IMR-90 (cell line): ENCODE measurements at regions not wholly inside any gene's neighbourhood (a gene's known extent, or its start where the extent isn't known, plus 50 kb on each side); places are given as distances from the start of the nearest gene placed in this dataset.

Experiments used
- BHLHE40 ChIP-seq: fragments of 150-350 bp; IDR thresholded peaks from 2 replicates; pipeline ENCODE4 v1.6.1; 2016; ENCODE audit warnings: mild to moderate bottlenecking, low read depth, low read length
- CHD1 ChIP-seq: IDR thresholded peaks from 2 replicates; pipeline ENCODE4 v1.6.1; 2012; ENCODE audit warnings: low read depth, low read length, improper control_type of control experiment
- ELK1 ChIP-seq: fragments of 150-350 bp; IDR thresholded peaks from 2 replicates; pipeline ENCODE4 v1.6.1; 2016; ENCODE audit warnings: low read depth, mild to moderate bottlenecking, low read length, moderate library complexity, borderline replicate concordance
- FOS ChIP-seq: fragments of 150-350 bp; IDR thresholded peaks from 2 replicates; pipeline ENCODE4 v1.6.1; 2016; ENCODE audit warnings: low read depth, low read length
- MAZ ChIP-seq: IDR thresholded peaks from 2 replicates; pipeline ENCODE4 v1.6.1; 2012; ENCODE audit warnings: low read depth, mild to moderate bottlenecking, low read length, improper control_type of control experiment, moderate library complexity, borderline replicate concordance
- MXI1 ChIP-seq: IDR thresholded peaks from 2 replicates; pipeline ENCODE4 v1.6.1; 2012; ENCODE audit warnings: low read depth, mild to moderate bottlenecking, low read length, moderate library complexity, borderline replicate concordance
- POLR2A ChIP-seq: IDR thresholded peaks from 2 replicates; pipeline ENCODE4 v1.6.1; 2012; ENCODE audit warnings: mild to moderate bottlenecking, low read depth, low read length
- RFX5 ChIP-seq: IDR thresholded peaks from 2 replicates; pipeline ENCODE4 v1.8.0; 2012; ENCODE audit warnings: low read depth, mild to moderate bottlenecking, low read length, moderate library complexity
- SMC3 ChIP-seq: fragments of 150-350 bp; IDR thresholded peaks from 2 replicates; pipeline ENCODE4 v1.6.1; 2016; ENCODE audit warnings: low read depth, mild to moderate bottlenecking, antibody characterized with exemption, low read length, moderate library complexity
- USF2 ChIP-seq: fragments of 150-350 bp; IDR thresholded peaks from 2 replicates; pipeline ENCODE4 v1.6.1; 2017; ENCODE audit warnings: mild to moderate bottlenecking, antibody characterized with exemption, low read length, low read depth
- TF ChIP-seq, protein P1 (sequence below): conservative IDR thresholded peaks from 2 replicates; pipeline ENCODE4 v1.5.1; 2012; ENCODE audit warnings: mild to moderate bottlenecking, low read depth, low read length, improper control_type of control experiment

GRCh38 chr9:119501374-119501773 lies 132.1 kb upstream of the BRINP1 start:
- no peak for TF ChIP-seq USF2
- no peak for TF ChIP-seq SMC3
- TF ChIP-seq POLR2A, result no peak
- TF ChIP-seq, protein P1, sequence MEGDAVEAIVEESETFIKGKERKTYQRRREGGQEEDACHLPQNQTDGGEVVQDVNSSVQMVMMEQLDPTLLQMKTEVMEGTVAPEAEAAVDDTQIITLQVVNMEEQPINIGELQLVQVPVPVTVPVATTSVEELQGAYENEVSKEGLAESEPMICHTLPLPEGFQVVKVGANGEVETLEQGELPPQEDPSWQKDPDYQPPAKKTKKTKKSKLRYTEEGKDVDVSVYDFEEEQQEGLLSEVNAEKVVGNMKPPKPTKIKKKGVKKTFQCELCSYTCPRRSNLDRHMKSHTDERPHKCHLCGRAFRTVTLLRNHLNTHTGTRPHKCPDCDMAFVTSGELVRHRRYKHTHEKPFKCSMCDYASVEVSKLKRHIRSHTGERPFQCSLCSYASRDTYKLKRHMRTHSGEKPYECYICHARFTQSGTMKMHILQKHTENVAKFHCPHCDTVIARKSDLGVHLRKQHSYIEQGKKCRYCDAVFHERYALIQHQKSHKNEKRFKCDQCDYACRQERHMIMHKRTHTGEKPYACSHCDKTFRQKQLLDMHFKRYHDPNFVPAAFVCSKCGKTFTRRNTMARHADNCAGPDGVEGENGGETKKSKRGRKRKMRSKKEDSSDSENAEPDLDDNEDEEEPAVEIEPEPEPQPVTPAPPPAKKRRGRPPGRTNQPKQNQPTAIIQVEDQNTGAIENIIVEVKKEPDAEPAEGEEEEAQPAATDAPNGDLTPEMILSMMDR, result no peak
- TF ChIP-seq BHLHE40, result no peak
- no peak for TF ChIP-seq CHD1
- no peak for TF ChIP-seq ELK1
- TF ChIP-seq MAZ, result no peak
- no peak for TF ChIP-seq FOS
- no peak for TF ChIP-seq RFX5
- no peak for TF ChIP-seq MXI1
